ENCODE measurements at regions not wholly inside any gene's neighbourhood (a gene's known extent, or its start where the extent isn't known, plus 50 kb on each side); places are given as distances from the start of the nearest gene placed in this dataset.

- no peak for TF ChIP-seq CTCF (IDR thresholded peaks at IDR 0.05; ENCODE audit: unreplicated experiment)
- Mint-ChIP-seq H3K27ac (no peak overlapping the region), H3K4me1 (ENCODE audit: low read depth) (no peaks in the 10 kb centered on the region), H3K4me3 (ENCODE audit: low read depth) (no peak overlapping the region), H3K9me3 (ENCODE audit: low read depth) (peaks cover 4% of the 10 kb centered on the region), H3K27me3 (peaks cover 4% of the 10 kb centered on the region), H3K36me3 (ENCODE audit: insufficient read depth) (no peaks in the 10 kb centered on the region)
- DNase-seq (ENCODE audit: low spot score, unreplicated experiment), result no peak
Observed at GRCh38 chr5:74194196-74194595, 446.3 kb downstream of the ENC1 start.

GRCh38 chr5:74192606-74193299 lies 447.8 kb downstream of the ENC1 start:
- Mint-ChIP-seq H3K9me3 (ENCODE audit: low read depth) (peaks cover 4% of the 10 kb centered on the region), H3K36me3 (ENCODE audit: insufficient read depth) (no peaks in the 10 kb centered on the region), H3K4me3 (ENCODE audit: low read depth) (no peak overlapping the region), H3K27me3 (peaks cover 4% of the 10 kb centered on the region), H3K4me1 (ENCODE audit: low read depth) (no peaks in the 10 kb centered on the region), H3K27ac (no peak overlapping the region)
- no peak for DNase-seq (ENCODE audit: low spot score, unreplicated experiment)
- no peak for TF ChIP-seq CTCF (IDR thresholded peaks at IDR 0.05; ENCODE audit: unreplicated experiment)

GRCh38 chr5:74188351-74189105 lies 452.0 kb downstream of the ENC1 start:
- no peak overlapping the region for H3K4me3 Mint-ChIP-seq (ENCODE audit: low read depth)
- H3K36me3 Mint-ChIP-seq (ENCODE audit: insufficient read depth), result no peaks in the 10 kb centered on the region
- no peak overlapping the region for H3K27ac Mint-ChIP-seq
- H3K27me3 Mint-ChIP-seq, result no peaks in the 10 kb centered on the region
- H3K9me3 Mint-ChIP-seq (ENCODE audit: low read depth), result peaks cover 4% of the 10 kb centered on the region
- DNase-seq (ENCODE audit: low spot score, unreplicated experiment), result no peak
- no peak for TF ChIP-seq CTCF (IDR thresholded peaks at IDR 0.05; ENCODE audit: unreplicated experiment)
- H3K4me1 Mint-ChIP-seq (ENCODE audit: low read depth), result no peaks in the 10 kb centered on the region

- H3K27ac Mint-ChIP-seq, result no peak overlapping the region
- no peaks in the 10 kb centered on the region for H3K4me1 Mint-ChIP-seq (ENCODE audit: low read depth)
- no peak for DNase-seq (ENCODE audit: low spot score, unreplicated experiment)
Observed at GRCh38 chr5:74187757-74188156, 452.8 kb downstream of the ENC1 start.

More at GRCh38 chr5:74187757-74188156, 452.8 kb downstream of the ENC1 start:
- peaks cover 4% of the 10 kb centered on the region for H3K9me3 Mint-ChIP-seq (ENCODE audit: low read depth)
- no peaks in the 10 kb centered on the region for H3K36me3 Mint-ChIP-seq (ENCODE audit: insufficient read depth)
- no peak overlapping the region for H3K4me3 Mint-ChIP-seq (ENCODE audit: low read depth)
- TF ChIP-seq CTCF (IDR thresholded peaks at IDR 0.05; ENCODE audit: unreplicated experiment), result no peak
- H3K27me3 Mint-ChIP-seq, result no peaks in the 10 kb centered on the region
